ENCODE measurements at regions not wholly inside any gene's neighbourhood (a gene's known extent, or its start where the extent isn't known, plus 50 kb on each side); places are given as distances from the start of the nearest gene placed in this dataset.

- no peak for TF ChIP-seq EZH2 (IDR thresholded peaks at IDR 0.05; ENCODE audit: borderline replicate concordance, low read depth, low read length, severe bottlenecking)
- no peak for TF ChIP-seq CTCF (IDR thresholded peaks at IDR 0.05; ENCODE audit: borderline replicate concordance, extremely low read depth, low read length, poor library complexity, severe bottlenecking)
These were observed 367.9 kb downstream of the TNS1 start for GRCh38 chr2:217634871-217635270.
